Adipocyte (in vitro differentiated cells): ENCODE measurements at regions not wholly inside any gene's neighbourhood (a gene's known extent, or its start where the extent isn't known, plus 50 kb on each side); places are given as distances from the start of the nearest gene placed in this dataset.

ENCODE experiments used
- DNase-seq: peaks from one replicate; pipeline ENCODE4 v3.0.0-alpha.2; 2015; ENCODE audit warnings: low read depth
- H3K27me3 ChIP-seq: replicated peaks from 2 replicates; pipeline ENCODE4 v1.7.0; 2013; ENCODE audit warnings: mild to moderate bottlenecking, low read length, moderate library complexity; ENCODE audit not compliant: control insufficient read depth, insufficient read depth
- H3K36me3 ChIP-seq: 2 replicates; pipeline ENCODE4 v1.7.0; 2013; ENCODE audit warnings: low read length, mild to moderate bottlenecking, moderate library complexity; ENCODE audit not compliant: control insufficient read depth, insufficient read depth, severe bottlenecking
- H3K4me1 ChIP-seq: 2 replicates; pipeline ENCODE4 v1.7.0; 2013; ENCODE audit warnings: mild to moderate bottlenecking, low read length, moderate library complexity; ENCODE audit not compliant: control insufficient read depth, insufficient read depth
- H3K4me3 ChIP-seq: 2 replicates; pipeline ENCODE4 v1.7.0; 2013; ENCODE audit warnings: mild to moderate bottlenecking, low read length, moderate library complexity
- H3K9ac ChIP-seq: 2 replicates; pipeline ENCODE4 v1.7.0; 2013; ENCODE audit warnings: mild to moderate bottlenecking, low read length, moderate library complexity
- H3K9me3 ChIP-seq: 2 replicates; pipeline ENCODE4 v1.7.0; 2013; ENCODE audit warnings: mild to moderate bottlenecking, low read length, moderate library complexity; ENCODE audit not compliant: control insufficient read depth

GRCh38 chr3:178042376-178042775 is 493.9 kb upstream of the KCNMB2 start:
- no peaks in the 10 kb centered on the region for H3K27me3 ChIP-seq
- H3K36me3 ChIP-seq = no peaks in the 10 kb centered on the region
- H3K9ac ChIP-seq = no peak overlapping the region
- no peak for DNase-seq
- peaks cover 10% of the 10 kb centered on the region for H3K4me1 ChIP-seq
- no peaks in the 10 kb centered on the region for H3K9me3 ChIP-seq
- H3K4me3 ChIP-seq = no peak overlapping the region

GRCh38 chr3:178043084-178043483 is 493.2 kb upstream of the KCNMB2 start:
- H3K4me3 ChIP-seq = no peak overlapping the region
- no peaks in the 10 kb centered on the region for H3K9me3 ChIP-seq
- peak; percentile 20 for DNase-seq
- no peaks in the 10 kb centered on the region for H3K27me3 ChIP-seq
- H3K9ac ChIP-seq = no peak overlapping the region
- peaks cover 10% of the 10 kb centered on the region for H3K4me1 ChIP-seq
- H3K36me3 ChIP-seq = no peaks in the 10 kb centered on the region

GRCh38 chr3:178044320-178044719 is 491.9 kb upstream of the KCNMB2 start:
- H3K36me3 ChIP-seq = no peaks in the 10 kb centered on the region
- no peak overlapping the region for H3K9ac ChIP-seq
- DNase-seq = no peak
- no peaks in the 10 kb centered on the region for H3K9me3 ChIP-seq
- no peaks in the 10 kb centered on the region for H3K27me3 ChIP-seq
- H3K4me1 ChIP-seq = peaks cover 10% of the 10 kb centered on the region
- H3K4me3 ChIP-seq = no peak overlapping the region

- DNase-seq = no peak
- no peaks in the 10 kb centered on the region for H3K27me3 ChIP-seq
- H3K9me3 ChIP-seq = no peaks in the 10 kb centered on the region
Observed at GRCh38 chr3:178047496-178047895, 488.7 kb upstream of the KCNMB2 start.

GRCh38 chr3:178048768-178049167 is 487.5 kb upstream of the KCNMB2 start:
- H3K9me3 ChIP-seq = no peaks in the 10 kb centered on the region
- H3K27me3 ChIP-seq = no peaks in the 10 kb centered on the region
- H3K9ac ChIP-seq = no peak overlapping the region
- no peak for DNase-seq
- H3K4me1 ChIP-seq = no peaks in the 10 kb centered on the region
- H3K36me3 ChIP-seq = no peaks in the 10 kb centered on the region
- H3K4me3 ChIP-seq = no peak overlapping the region

More at GRCh38 chr3:178047496-178047895, 488.7 kb upstream of the KCNMB2 start:
- no peaks in the 10 kb centered on the region for H3K36me3 ChIP-seq
- no peak overlapping the region for H3K9ac ChIP-seq
- peaks cover 10% of the 10 kb centered on the region for H3K4me1 ChIP-seq
- H3K4me3 ChIP-seq = no peak overlapping the region

GRCh38 chr3:178054471-178054870 is 481.8 kb upstream of the KCNMB2 start:
- Histone ChIP-seq H3K36me3 (no peaks in the 10 kb centered on the region), H3K9ac (peak overlapping the region; percentile 9), H3K9me3 (no peaks in the 10 kb centered on the region), H3K4me3 (no peak overlapping the region), H3K27me3 (no peaks in the 10 kb centered on the region), H3K4me1 (peaks cover 23% of the 10 kb centered on the region)
- no peak for DNase-seq

- Histone ChIP-seq H3K4me1 (peaks cover 35% of the 10 kb centered on the region), H3K9ac (no peak overlapping the region), H3K9me3 (no peaks in the 10 kb centered on the region), H3K27me3 (no peaks in the 10 kb centered on the region), H3K4me3 (no peak overlapping the region), H3K36me3 (no peaks in the 10 kb centered on the region)
- no peak for DNase-seq
Observed at GRCh38 chr3:178055939-178056338, 480.3 kb upstream of the KCNMB2 start.

- H3K9me3 ChIP-seq = no peaks in the 10 kb centered on the region
- H3K4me1 ChIP-seq = peaks cover 41% of the 10 kb centered on the region
- H3K27me3 ChIP-seq = no peaks in the 10 kb centered on the region
- no peak overlapping the region for H3K9ac ChIP-seq
- no peak overlapping the region for H3K4me3 ChIP-seq
- H3K36me3 ChIP-seq = no peaks in the 10 kb centered on the region
- peak; percentile 69 for DNase-seq
Observed at GRCh38 chr3:178056868-178057267, 479.4 kb upstream of the KCNMB2 start.

GRCh38 chr3:178058629-178059028 is 477.6 kb upstream of the KCNMB2 start:
- H3K9me3 ChIP-seq = no peaks in the 10 kb centered on the region
- no peaks in the 10 kb centered on the region for H3K36me3 ChIP-seq
- H3K4me1 ChIP-seq = peaks cover 49% of the 10 kb centered on the region
- no peak overlapping the region for H3K9ac ChIP-seq
- H3K4me3 ChIP-seq = no peak overlapping the region
- no peaks in the 10 kb centered on the region for H3K27me3 ChIP-seq
- DNase-seq = no peak

GRCh38 chr3:178059119-178059518 is 477.1 kb upstream of the KCNMB2 start:
- Histone ChIP-seq H3K36me3 (no peaks in the 10 kb centered on the region), H3K4me3 (peak overlapping the region; percentile 67), H3K9me3 (no peaks in the 10 kb centered on the region), H3K9ac (peak overlapping the region; percentile 66), H3K4me1 (peaks cover 52% of the 10 kb centered on the region), H3K27me3 (no peaks in the 10 kb centered on the region)
- DNase-seq = peak; percentile 55

GRCh38 chr3:178059836-178060235 is 476.4 kb upstream of the KCNMB2 start:
- no peaks in the 10 kb centered on the region for H3K36me3 ChIP-seq
- peak overlapping the region; percentile 66 for H3K9ac ChIP-seq
- peak overlapping the region; percentile 67 for H3K4me3 ChIP-seq
- no peaks in the 10 kb centered on the region for H3K27me3 ChIP-seq
- DNase-seq = no peak
- no peaks in the 10 kb centered on the region for H3K9me3 ChIP-seq
- H3K4me1 ChIP-seq = peaks cover 46% of the 10 kb centered on the region

- H3K4me3 ChIP-seq = peak overlapping the region; percentile 67
- peaks cover 46% of the 10 kb centered on the region for H3K4me1 ChIP-seq
- H3K9me3 ChIP-seq = no peaks in the 10 kb centered on the region
- peak overlapping the region; percentile 66 for H3K9ac ChIP-seq
- peak; percentile 80 for DNase-seq
- H3K36me3 ChIP-seq = no peaks in the 10 kb centered on the region
- H3K27me3 ChIP-seq = no peaks in the 10 kb centered on the region
Observed at GRCh38 chr3:178060407-178060806, 475.8 kb upstream of the KCNMB2 start.
